ENCODE measurements at regions not wholly inside any gene's neighbourhood (a gene's known extent, or its start where the extent isn't known, plus 50 kb on each side); places are given as distances from the start of the nearest gene placed in this dataset.

DNA sequence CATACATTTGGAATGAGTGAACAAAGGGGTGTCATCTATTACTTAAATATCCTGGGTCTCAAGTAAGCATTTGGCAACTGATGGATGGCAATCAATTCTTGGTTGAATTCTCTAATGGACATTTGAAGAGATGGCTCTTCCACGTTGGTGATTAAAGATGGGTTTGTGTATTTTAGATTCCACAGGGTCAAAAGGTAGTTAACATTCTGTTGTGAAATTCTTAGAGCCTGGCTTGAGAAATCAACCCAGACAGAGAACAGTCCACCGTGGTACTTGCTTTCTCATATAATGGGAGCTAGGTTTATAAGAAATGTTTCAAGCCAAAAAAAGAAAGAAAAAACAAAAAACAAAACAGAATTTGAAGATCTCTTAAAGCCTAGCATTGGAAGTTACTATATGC, 355.9 kb upstream of the PITX2 start:
- intact Hi-C loops (cut with DNase I) = no loop called here
- FAIRE-seq (no peak), DNase-seq (no peak)
- Histone ChIP-seq H3K36me3 (ENCODE audit: control insufficient read depth in 2 of 3, insufficient read depth in 3 of 3, low read length in 3 of 3) (no peaks in the 10 kb centered on the region), H3K4me3 (ENCODE audit: low read length in 3 of 3) (no peak overlapping the region), H3K27ac (ENCODE audit: low read depth in 2 of 2, low read length in 2 of 2) (no peak overlapping the region), H3K9me3 (ENCODE audit: control insufficient read depth in 2 of 3, insufficient read depth in 1 of 3, low read length in 3 of 3) (no peaks in the 10 kb centered on the region), H3K27me3 (ENCODE audit: control insufficient read depth, insufficient read depth, low read length) (no peaks in the 10 kb centered on the region), H3K9ac (ENCODE audit: low read length in 3 of 3) (no peak overlapping the region), H3K4me1 (ENCODE audit: control insufficient read depth in 2 of 3, insufficient read depth in 2 of 3, low read depth in 1 of 3, low read length in 3 of 3) (no peaks in the 10 kb centered on the region)
- TF ChIP-seq CTCF (IDR thresholded peaks at IDR 0.05; ENCODE audit: borderline replicate concordance, extremely low read depth, insufficient read depth) = no peak

DNA sequence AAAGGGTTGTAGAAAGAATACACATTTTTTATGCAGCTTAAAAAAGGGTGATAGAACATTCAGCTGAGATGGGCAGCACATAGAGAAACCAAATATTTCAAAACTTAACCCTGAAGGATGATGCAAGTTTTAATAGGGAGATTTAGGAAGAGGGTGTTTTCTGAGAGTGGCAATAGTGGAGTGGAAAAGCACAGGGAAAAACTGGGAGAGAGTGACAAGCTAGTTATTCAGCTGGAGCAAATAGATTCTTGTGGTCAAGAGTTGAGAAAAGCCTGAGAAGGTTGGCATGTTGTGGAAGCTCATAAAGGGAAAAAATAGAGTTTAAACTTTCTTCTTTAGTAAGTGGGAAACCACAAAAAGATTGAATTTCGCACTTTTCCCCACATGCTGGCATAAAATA, 359.6 kb upstream of the PITX2 start:
- no peaks in the 10 kb centered on the region for H3K36me3 ChIP-seq (ENCODE audit: control insufficient read depth in 2 of 3, insufficient read depth in 3 of 3, low read length in 3 of 3)
- H3K9me3 ChIP-seq (ENCODE audit: control insufficient read depth in 2 of 3, insufficient read depth in 1 of 3, low read length in 3 of 3) = no peaks in the 10 kb centered on the region
- H3K27me3 ChIP-seq (ENCODE audit: control insufficient read depth, insufficient read depth, low read length) = no peaks in the 10 kb centered on the region
- FAIRE-seq = no peak
- no peak for DNase-seq
- H3K4me1 ChIP-seq (ENCODE audit: control insufficient read depth in 2 of 3, insufficient read depth in 2 of 3, low read depth in 1 of 3, low read length in 3 of 3) = no peaks in the 10 kb centered on the region
- intact Hi-C loops (cut with DNase I) = no loop called here
- H3K27ac ChIP-seq (ENCODE audit: low read depth in 2 of 2, low read length in 2 of 2) = no peak overlapping the region
- TF ChIP-seq CTCF (IDR thresholded peaks at IDR 0.05; ENCODE audit: borderline replicate concordance, extremely low read depth, insufficient read depth) = no peak
- H3K9ac ChIP-seq (ENCODE audit: low read length in 3 of 3) = no peak overlapping the region
- no peak overlapping the region for H3K4me3 ChIP-seq (ENCODE audit: low read length in 3 of 3)

GRCh38 chr4:110988722-110989121, 365.8 kb upstream of the PITX2 start:
- Histone ChIP-seq H3K27me3 (ENCODE audit: control insufficient read depth, insufficient read depth, low read length) (no peaks in the 10 kb centered on the region), H3K4me3 (ENCODE audit: low read length in 3 of 3) (no peak overlapping the region), H3K36me3 (ENCODE audit: control insufficient read depth in 2 of 3, insufficient read depth in 3 of 3, low read length in 3 of 3) (no peaks in the 10 kb centered on the region), H3K9me3 (ENCODE audit: control insufficient read depth in 2 of 3, insufficient read depth in 1 of 3, low read length in 3 of 3) (no peaks in the 10 kb centered on the region), H3K27ac (ENCODE audit: low read depth in 2 of 2, low read length in 2 of 2) (no peak overlapping the region), H3K4me1 (ENCODE audit: control insufficient read depth in 2 of 3, insufficient read depth in 2 of 3, low read depth in 1 of 3, low read length in 3 of 3) (no peaks in the 10 kb centered on the region), H3K9ac (ENCODE audit: low read length in 3 of 3) (no peak overlapping the region)
- DNase-seq = peak in 3 of 5 donors; percentile 11 to 47 (median 43)
- intact Hi-C loops (cut with DNase I) = no loop called here
- no peak for TF ChIP-seq CTCF (IDR thresholded peaks at IDR 0.05; ENCODE audit: borderline replicate concordance, extremely low read depth, insufficient read depth)
- no peak for FAIRE-seq

GRCh38 chr4:110989125-110989524, 366.2 kb upstream of the PITX2 start:
- no peaks in the 10 kb centered on the region for H3K9me3 ChIP-seq (ENCODE audit: control insufficient read depth in 2 of 3, insufficient read depth in 1 of 3, low read length in 3 of 3)
- FAIRE-seq = no peak

More at GRCh38 chr4:110989125-110989524, 366.2 kb upstream of the PITX2 start:
- Histone ChIP-seq H3K4me3 (ENCODE audit: low read length in 3 of 3) (no peak overlapping the region), H3K4me1 (ENCODE audit: control insufficient read depth in 2 of 3, insufficient read depth in 2 of 3, low read depth in 1 of 3, low read length in 3 of 3) (no peaks in the 10 kb centered on the region), H3K27ac (ENCODE audit: low read depth in 2 of 2, low read length in 2 of 2) (no peak overlapping the region), H3K27me3 (ENCODE audit: control insufficient read depth, insufficient read depth, low read length) (no peaks in the 10 kb centered on the region), H3K36me3 (ENCODE audit: control insufficient read depth in 2 of 3, insufficient read depth in 3 of 3, low read length in 3 of 3) (no peaks in the 10 kb centered on the region), H3K9ac (ENCODE audit: low read length in 3 of 3) (no peak overlapping the region)
- intact Hi-C loops (cut with DNase I) = no loop called here
- DNase-seq = no peak
- no peak for TF ChIP-seq CTCF (IDR thresholded peaks at IDR 0.05; ENCODE audit: borderline replicate concordance, extremely low read depth, insufficient read depth)
